ENCODE measurements at regions not wholly inside any gene's neighbourhood (a gene's known extent, or its start where the extent isn't known, plus 50 kb on each side); places are given as distances from the start of the nearest gene placed in this dataset.

- intact Hi-C loops (cut with micrococcal nuclease) (no loop called here), dilution Hi-C loops (cut with MboI; ENCODE audit: extremely low pct_ligation_motif_present, low sequenced_read_pairs) (no loop called here)
- BruUV-seq (replicated peaks), result no TSS peak
- DNase-seq (ENCODE audit: low read depth, low spot score) (no peak), FAIRE-seq (no peak)
- no peaks in the 10 kb centered on the region for H3K4me1 ChIP-seq (ENCODE audit: control insufficient read depth, extremely low read depth, insufficient read depth, low read length)
- H4K20me1 ChIP-seq (replicated peaks; ENCODE audit: control insufficient read depth, extremely low read depth, insufficient read depth, low read length), result no peaks in the 10 kb centered on the region
- no peak overlapping the region for H3K4me3 ChIP-seq (replicated peaks in 1 of 3; ENCODE audit: insufficient read depth in 1 of 3, low read depth in 1 of 3, low read length in 3 of 3)
- H3K9me3 ChIP-seq (replicated peaks; ENCODE audit: control insufficient read depth, insufficient read depth, low read length), result no peaks in the 10 kb centered on the region
- no peaks in the 10 kb centered on the region for H3K36me3 ChIP-seq (ENCODE audit: control insufficient read depth in 2 of 2, extremely low read depth in 1 of 2, insufficient read depth in 2 of 2, low read length in 2 of 2)
- TF ChIP-seq CTCF (IDR thresholded peaks at IDR 0.05; ENCODE audit: extremely low read depth in 1 of 2, insufficient read depth in 1 of 2, low read depth in 1 of 2, low read length in 2 of 2), result no peak
- TF ChIP-seq POLR2A (IDR thresholded peaks at IDR 0.05; ENCODE audit: low read depth, low read length), result no peak
- TF ChIP-seq MYC (IDR thresholded peaks at IDR 0.05; ENCODE audit: low read depth, low read length), result no peak
- TF ChIP-seq EZH2 (IDR thresholded peaks at IDR 0.05; ENCODE audit: borderline replicate concordance, low read depth, low read length, severe bottlenecking), result no peak
- TF ChIP-seq JUN (IDR thresholded peaks at IDR 0.05; ENCODE audit: borderline replicate concordance, insufficient read depth, insufficient read length, low read depth), result no peak
- TF ChIP-seq MAX (IDR thresholded peaks at IDR 0.05; ENCODE audit: insufficient read depth, insufficient read length), result no peak
- no peak for TF ChIP-seq FOS (IDR thresholded peaks at IDR 0.05; ENCODE audit: borderline replicate concordance, insufficient read depth, low read length)
- no peak overlapping the region for H3K27ac ChIP-seq (ENCODE audit: insufficient read depth, low read depth, low read length)
- ChIA-PET POLR2A (no interaction called here), CTCF (no interaction called here)
- H3K4me2 ChIP-seq (ENCODE audit: insufficient read depth, low read length), result no peak overlapping the region
- H3K9me1 ChIP-seq (replicated peaks; ENCODE audit: control insufficient read depth, extremely low read depth, insufficient read depth, low read length), result no peaks in the 10 kb centered on the region
- no peak overlapping the region for H2AFZ ChIP-seq (ENCODE audit: low read depth, low read length)
- H3K27me3 ChIP-seq (ENCODE audit: control insufficient read depth in 2 of 2, insufficient read depth in 2 of 2, low read length in 2 of 2), result no peaks in the 10 kb centered on the region
- H3K79me2 ChIP-seq (ENCODE audit: control insufficient read depth, insufficient read depth, low read length), result no peaks in the 10 kb centered on the region
- no peak overlapping the region for H3K9ac ChIP-seq (replicated peaks; ENCODE audit: extremely low read depth, insufficient read depth, low read length)
Measured at GRCh38 chrX:84634201-84634782, 132.0 kb upstream of the HDX start.

Measured in endothelial cell of umbilical vein (primary cell).